ENCODE measurements at regions not wholly inside any gene's neighbourhood (a gene's known extent, or its start where the extent isn't known, plus 50 kb on each side); places are given as distances from the start of the nearest gene placed in this dataset.

GRCh38 chr10:129382401-129382800 is 84.6 kb upstream of the MGMT start:
- TF ChIP-seq CTCF (IDR thresholded peaks at IDR 0.05) (no peak), POLR2AphosphoS5 (IDR thresholded peaks at IDR 0.05) (no peak), EP300 (IDR thresholded peaks at IDR 0.05) (no peak)

Measured in sigmoid colon (tissue), 4 donors.